Karpas-422 (cell line): ENCODE measurements at regions not wholly inside any gene's neighbourhood (a gene's known extent, or its start where the extent isn't known, plus 50 kb on each side); places are given as distances from the start of the nearest gene placed in this dataset.

ENCODE experiments used
- DNase-seq: peaks from one replicate; pipeline ENCODE4 v3.0.0-alpha.2; 2015
- H2AFZ ChIP-seq: fragments of 200-600 bp; sonication (generic); 2 replicates; pipeline ENCODE4 v1.6.1; 2014; ENCODE audit warnings: antibody characterized with exemption, low read length, mixed read lengths
- H3K27ac ChIP-seq: fragments of 200-600 bp; sonication (generic); 2 replicates; pipeline ENCODE4 v1.5.1; 2014; ENCODE audit warnings: mild to moderate bottlenecking, low read length, moderate library complexity
- H3K27me3 ChIP-seq: fragments of 200-600 bp; sonication (generic); 2 replicates; pipeline ENCODE4 v1.6.1; 2014; ENCODE audit warnings: low read length, mixed read lengths
- H3K36me3 ChIP-seq: fragments of 200-600 bp; sonication (generic); 2 replicates; pipeline ENCODE4 v1.6.1; 2014; ENCODE audit warnings: low read length, mixed read lengths; ENCODE audit not compliant: insufficient read depth
- H3K4me1 ChIP-seq: fragments of 200-600 bp; sonication (generic); 2 replicates; pipeline ENCODE4 v1.6.1; 2014; ENCODE audit warnings: mild to moderate bottlenecking, low read length, mixed read lengths
- H3K4me2 ChIP-seq: fragments of 200-600 bp; sonication (generic); 2 replicates; pipeline ENCODE4 v1.6.1; 2014; ENCODE audit warnings: low read length, low read depth, mild to moderate bottlenecking; ENCODE audit not compliant: poor library complexity, severe bottlenecking
- H3K4me3 ChIP-seq: fragments of 200-600 bp; sonication (generic); 2 replicates; pipeline ENCODE4 v1.5.1; 2014; ENCODE audit warnings: mild to moderate bottlenecking, antibody characterized with exemption, low read length, mixed read lengths
- H3K79me2 ChIP-seq: fragments of 200-600 bp; sonication (generic); 2 replicates; pipeline ENCODE4 v1.6.1; 2014; ENCODE audit warnings: mild to moderate bottlenecking, low read length, mixed read lengths
- H3K9ac ChIP-seq: fragments of 200-600 bp; sonication (generic); 2 replicates; pipeline ENCODE4 v1.6.0; 2014; ENCODE audit warnings: low read length
- H3K9me2 ChIP-seq: fragments of 200-600 bp; sonication (generic), shearing (Covaris generic); replicated peaks from 2 replicates; pipeline ENCODE4 v1.6.0; 2014; ENCODE audit warnings: mild to moderate bottlenecking, low read length, moderate library complexity; ENCODE audit not compliant: insufficient read depth
- H3K9me3 ChIP-seq: fragments of 300-700, 200-600 bp; sonication (generic); 2 replicates; pipeline ENCODE4 v1.6.1; 2014; ENCODE audit warnings: low read length, mixed read lengths
- H4K20me1 ChIP-seq: fragments of 200-600 bp; sonication (generic); 2 replicates; pipeline ENCODE4 v1.6.1; 2014; ENCODE audit warnings: mild to moderate bottlenecking, antibody characterized with exemption, low read length, low read depth; ENCODE audit not compliant: insufficient read depth

GRCh38 chr12:18794000-18794399 lies 56.1 kb downstream of the CAPZA3 start:
- Histone ChIP-seq H3K4me2 (no peak overlapping the region), H4K20me1 (no peaks in the 10 kb centered on the region), H3K27me3 (no peaks in the 10 kb centered on the region), H3K9ac (no peak overlapping the region), H3K9me2 (no peaks in the 10 kb centered on the region), H3K4me1 (no peaks in the 10 kb centered on the region), H3K9me3 (no peaks in the 10 kb centered on the region), H3K79me2 (no peaks in the 10 kb centered on the region), H3K36me3 (no peaks in the 10 kb centered on the region), H3K27ac (no peak overlapping the region), H2AFZ (no peak overlapping the region), H3K4me3 (no peak overlapping the region)
- no peak for DNase-seq

DNA sequence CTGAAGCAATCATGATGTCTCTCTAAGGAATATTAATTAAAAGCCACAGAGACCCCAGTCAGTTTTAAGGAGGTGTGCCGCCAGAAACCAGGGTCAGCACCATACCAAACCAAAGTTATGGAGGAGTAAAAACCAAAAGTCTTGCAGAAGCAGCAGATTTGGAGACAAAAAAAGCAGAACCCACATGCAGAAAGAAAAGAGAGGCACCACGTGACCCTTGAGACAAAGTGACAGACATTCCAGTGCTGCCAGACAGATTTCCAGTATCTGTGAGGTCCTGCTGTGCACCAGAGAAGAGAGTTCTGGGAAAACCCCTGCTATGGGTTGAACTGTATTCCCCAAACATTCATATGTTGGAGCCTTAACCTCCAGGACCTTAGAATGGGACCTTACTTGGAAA lies 59.7 kb downstream of the CAPZA3 start:
- DNase-seq, result no peak
- Histone ChIP-seq H3K4me2 (no peak overlapping the region), H3K9me2 (no peaks in the 10 kb centered on the region), H2AFZ (no peak overlapping the region), H3K9me3 (no peaks in the 10 kb centered on the region), H3K27ac (no peak overlapping the region), H3K4me1 (no peaks in the 10 kb centered on the region), H3K4me3 (no peak overlapping the region), H3K9ac (no peak overlapping the region), H3K36me3 (no peaks in the 10 kb centered on the region), H3K79me2 (no peaks in the 10 kb centered on the region), H3K27me3 (no peaks in the 10 kb centered on the region), H4K20me1 (no peaks in the 10 kb centered on the region)

DNA sequence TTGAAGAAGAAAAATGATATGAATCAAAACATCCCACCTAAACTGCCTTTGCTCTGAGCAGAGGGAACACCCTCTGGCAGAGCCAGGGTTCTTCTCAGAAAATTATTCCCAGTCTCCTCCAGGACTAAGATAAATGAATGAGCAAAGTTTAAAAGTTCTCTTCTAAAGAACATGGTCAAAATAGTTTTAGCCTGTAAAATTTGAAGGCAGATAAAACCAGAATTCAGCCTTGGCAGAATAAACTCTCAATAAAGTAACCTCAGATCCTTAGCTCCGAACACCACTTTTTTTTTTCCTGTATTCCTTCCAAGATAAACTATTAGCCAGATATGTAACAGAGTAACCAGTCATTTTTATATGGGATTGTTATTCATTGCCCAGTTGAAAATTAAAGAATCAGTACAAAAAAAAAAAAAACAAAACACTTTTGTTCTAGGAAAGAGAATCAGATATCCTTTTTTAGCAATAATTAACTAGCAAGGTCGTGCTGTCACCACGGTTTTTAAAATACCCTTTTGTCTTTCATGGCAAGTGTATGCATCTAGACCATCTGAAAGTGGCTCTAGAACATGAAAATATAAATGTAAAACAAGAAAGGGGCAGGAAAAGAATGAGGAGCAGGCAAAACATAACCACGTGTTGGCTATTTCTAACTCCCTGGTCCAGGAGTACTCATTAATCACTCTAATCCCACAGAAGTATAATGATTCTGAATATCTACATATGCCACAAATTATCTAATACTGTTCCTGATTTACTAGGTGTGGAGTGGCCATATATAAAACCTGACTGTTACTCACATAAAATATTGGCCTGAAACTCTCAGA lies 60.8 kb downstream of the CAPZA3 start:
- no peaks in the 10 kb centered on the region for H3K4me1 ChIP-seq
- no peak overlapping the region for H3K4me2 ChIP-seq
- no peaks in the 10 kb centered on the region for H3K9me3 ChIP-seq

DNA sequence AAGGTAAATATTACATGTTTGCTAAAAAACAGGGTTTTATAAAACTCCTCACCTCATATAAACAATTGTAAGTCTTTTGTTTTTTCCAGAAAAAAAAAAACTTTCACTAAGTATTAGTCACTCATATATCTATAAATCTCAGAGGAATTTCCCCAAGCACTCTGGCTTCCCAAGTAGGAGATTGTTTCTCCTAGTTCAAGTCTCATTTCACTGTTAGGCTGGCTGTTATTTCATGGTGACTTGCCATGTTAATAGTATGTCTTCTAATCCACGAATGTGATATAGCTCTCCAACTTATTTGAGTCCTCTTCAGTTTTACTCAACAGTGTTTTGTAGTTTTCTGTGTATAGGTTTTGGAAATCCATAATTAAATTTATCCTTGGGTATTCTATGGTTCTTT lies 61.6 kb downstream of the CAPZA3 start:
- H3K4me2 ChIP-seq, result no peak overlapping the region
- no peak overlapping the region for H2AFZ ChIP-seq
- no peaks in the 10 kb centered on the region for H3K36me3 ChIP-seq
- no peaks in the 10 kb centered on the region for H3K9me2 ChIP-seq
- no peaks in the 10 kb centered on the region for H3K27me3 ChIP-seq
- H3K27ac ChIP-seq, result no peak overlapping the region
- no peak overlapping the region for H3K9ac ChIP-seq
- H3K4me1 ChIP-seq, result no peaks in the 10 kb centered on the region
- H4K20me1 ChIP-seq, result no peaks in the 10 kb centered on the region
- no peak overlapping the region for H3K4me3 ChIP-seq
- DNase-seq, result no peak
- no peaks in the 10 kb centered on the region for H3K79me2 ChIP-seq
- H3K9me3 ChIP-seq, result no peaks in the 10 kb centered on the region

More for the DNA sequence above, 60.8 kb downstream of the CAPZA3 start:
- no peak overlapping the region for H3K4me3 ChIP-seq
- H3K36me3 ChIP-seq, result no peaks in the 10 kb centered on the region
- DNase-seq, result no peak
- H4K20me1 ChIP-seq, result no peaks in the 10 kb centered on the region
- H3K79me2 ChIP-seq, result no peaks in the 10 kb centered on the region
- H3K27me3 ChIP-seq, result no peaks in the 10 kb centered on the region
- H3K9me2 ChIP-seq, result no peaks in the 10 kb centered on the region
- no peak overlapping the region for H2AFZ ChIP-seq
- H3K27ac ChIP-seq, result no peak overlapping the region
- H3K9ac ChIP-seq, result no peak overlapping the region

GRCh38 chr12:18805516-18806248 lies 67.8 kb downstream of the CAPZA3 start:
- H3K4me3 ChIP-seq, result no peak overlapping the region
- H3K27me3 ChIP-seq, result no peaks in the 10 kb centered on the region
- H3K4me2 ChIP-seq, result no peak overlapping the region
- no peaks in the 10 kb centered on the region for H4K20me1 ChIP-seq
- no peaks in the 10 kb centered on the region for H3K79me2 ChIP-seq
- H3K9ac ChIP-seq, result no peak overlapping the region
- no peaks in the 10 kb centered on the region for H3K9me3 ChIP-seq
- no peak for DNase-seq
- no peaks in the 10 kb centered on the region for H3K36me3 ChIP-seq
- no peak overlapping the region for H2AFZ ChIP-seq
- no peak overlapping the region for H3K27ac ChIP-seq
- H3K4me1 ChIP-seq, result peaks cover 8% of the 10 kb centered on the region; the same call in 1 of the 2 replicates
- H3K9me2 ChIP-seq, result no peaks in the 10 kb centered on the region

DNA sequence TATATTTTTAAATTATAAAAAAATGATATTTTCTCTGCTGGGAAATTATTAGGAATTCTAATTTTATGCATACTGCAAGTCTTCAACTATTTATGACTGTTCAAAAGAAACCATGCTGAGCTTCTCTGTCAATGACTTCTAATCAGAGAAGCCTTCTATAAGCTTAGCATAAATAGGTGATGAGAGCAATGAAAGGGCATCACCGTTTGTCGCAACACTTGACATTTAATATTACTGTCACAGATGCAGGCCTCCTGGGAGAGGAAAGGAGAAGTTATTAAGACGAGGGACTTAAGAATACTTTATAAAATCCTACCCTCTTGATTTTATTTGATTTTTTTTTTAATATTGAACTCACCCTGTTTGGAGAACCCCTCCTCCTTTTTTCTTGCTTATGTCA lies 69.8 kb downstream of the CAPZA3 start:
- no peaks in the 10 kb centered on the region for H3K9me3 ChIP-seq
- DNase-seq, result no peak
- no peak overlapping the region for H3K4me3 ChIP-seq
- no peak overlapping the region for H2AFZ ChIP-seq
- H3K9ac ChIP-seq, result no peak overlapping the region
- H3K4me2 ChIP-seq, result no peak overlapping the region
- no peaks in the 10 kb centered on the region for H4K20me1 ChIP-seq
- H3K27ac ChIP-seq, result no peak overlapping the region
- H3K9me2 ChIP-seq, result no peaks in the 10 kb centered on the region
- peaks cover 8% of the 10 kb centered on the region; the same call in 1 of the 2 replicates for H3K4me1 ChIP-seq
- no peaks in the 10 kb centered on the region for H3K36me3 ChIP-seq
- H3K27me3 ChIP-seq, result no peaks in the 10 kb centered on the region
- no peaks in the 10 kb centered on the region for H3K79me2 ChIP-seq

DNA sequence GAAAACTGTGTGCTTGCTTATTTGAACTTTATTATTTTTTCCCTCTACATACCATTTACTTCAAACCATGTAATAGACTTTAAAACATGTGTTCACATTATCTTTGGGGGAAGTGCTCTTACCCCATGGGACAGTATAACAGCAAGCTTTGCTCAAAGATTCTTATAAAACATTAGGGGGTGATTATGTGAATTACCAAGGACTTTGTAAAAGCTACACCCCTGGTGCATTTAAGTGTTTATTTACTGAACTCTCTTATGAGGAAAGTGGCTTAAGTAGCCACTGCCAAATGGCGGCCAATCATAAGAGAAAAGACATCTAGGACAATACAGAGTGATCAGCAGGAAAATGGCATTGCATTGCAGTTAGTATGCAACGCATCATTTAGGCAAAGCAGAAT lies 70.3 kb downstream of the CAPZA3 start:
- Histone ChIP-seq H3K4me2 (no peak overlapping the region), H3K36me3 (no peaks in the 10 kb centered on the region), H3K79me2 (no peaks in the 10 kb centered on the region), H3K9me3 (no peaks in the 10 kb centered on the region), H3K27ac (no peak overlapping the region), H3K4me3 (no peak overlapping the region), H3K4me1 (peaks cover 8% of the 10 kb centered on the region; the same call in 1 of the 2 replicates), H3K9me2 (no peaks in the 10 kb centered on the region), H2AFZ (no peak overlapping the region), H4K20me1 (no peaks in the 10 kb centered on the region), H3K9ac (no peak overlapping the region), H3K27me3 (no peaks in the 10 kb centered on the region)
- no peak for DNase-seq

- no peak for DNase-seq
- Histone ChIP-seq H3K9me2 (no peaks in the 10 kb centered on the region), H3K4me2 (no peak overlapping the region), H3K9ac (no peak overlapping the region), H2AFZ (no peak overlapping the region), H3K4me1 (peaks cover 8% of the 10 kb centered on the region; the same call in 1 of the 2 replicates), H4K20me1 (no peaks in the 10 kb centered on the region), H3K36me3 (no peaks in the 10 kb centered on the region), H3K4me3 (no peak overlapping the region), H3K27ac (no peak overlapping the region), H3K9me3 (no peaks in the 10 kb centered on the region), H3K79me2 (no peaks in the 10 kb centered on the region), H3K27me3 (no peaks in the 10 kb centered on the region)
Observed at GRCh38 chr12:18810537-18811253, 72.8 kb downstream of the CAPZA3 start.
